NCI-H510A treated with DMSO at 0.1 percent for 48 hours (cell line): ENCODE measurements at regions not wholly inside any gene's neighbourhood (a gene's known extent, or its start where the extent isn't known, plus 50 kb on each side); places are given as distances from the start of the nearest gene placed in this dataset.

Experiments used
- DNase-seq: peaks from one replicate; lab custom pipeline; 2025; lab: John Stamatoyannopoulos, UW

- DNase-seq: no peak
These were observed 64.2 kb upstream of the FST start for GRCh38 chr5:53416144-53416738.

DNA sequence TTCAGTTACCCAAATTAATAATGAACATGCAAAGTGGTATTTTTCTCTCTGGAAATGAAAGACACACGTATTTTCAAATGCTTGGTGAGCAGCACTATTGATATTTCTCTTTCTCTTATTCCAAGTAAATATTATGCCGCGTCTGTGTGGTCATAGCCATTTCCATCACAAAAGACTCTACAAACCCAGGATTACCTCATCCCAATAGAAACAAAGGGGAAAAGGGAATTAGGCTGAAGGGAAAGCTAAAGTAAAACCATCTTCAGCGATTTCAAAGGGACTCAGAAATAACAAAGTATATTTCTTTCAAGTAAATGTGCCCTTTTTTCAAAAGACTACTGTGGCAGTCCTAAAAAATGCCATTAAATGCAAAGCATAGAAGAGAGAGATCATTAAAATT lies 62.0 kb upstream of the FST start:
- DNase-seq: no peak

- no peak for DNase-seq
These were observed 61.4 kb upstream of the FST start for GRCh38 chr5:53418826-53419658.

DNA sequence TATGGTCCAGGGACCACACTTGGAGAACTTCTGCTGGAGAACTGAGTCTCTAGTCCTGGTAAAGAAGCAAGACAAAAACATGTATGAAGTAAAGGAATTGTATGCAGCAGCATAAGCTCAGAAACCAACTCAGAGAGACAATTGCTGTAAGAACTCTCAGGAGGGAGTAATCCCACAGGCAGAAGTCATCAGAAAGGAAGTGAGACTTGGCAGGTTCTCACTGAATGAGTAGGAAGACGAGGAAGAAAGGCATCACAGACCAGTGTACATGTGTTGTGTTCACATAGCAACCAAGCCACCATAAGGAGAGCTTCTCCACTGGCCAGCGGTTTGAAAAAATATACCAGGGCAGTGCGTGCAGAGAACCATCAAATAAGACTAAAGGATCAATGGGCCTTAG lies 57.9 kb upstream of the FST start:
- no peak for DNase-seq

GRCh38 chr5:53423724-53424123 lies 56.7 kb upstream of the FST start:
- no peak for DNase-seq

DNA sequence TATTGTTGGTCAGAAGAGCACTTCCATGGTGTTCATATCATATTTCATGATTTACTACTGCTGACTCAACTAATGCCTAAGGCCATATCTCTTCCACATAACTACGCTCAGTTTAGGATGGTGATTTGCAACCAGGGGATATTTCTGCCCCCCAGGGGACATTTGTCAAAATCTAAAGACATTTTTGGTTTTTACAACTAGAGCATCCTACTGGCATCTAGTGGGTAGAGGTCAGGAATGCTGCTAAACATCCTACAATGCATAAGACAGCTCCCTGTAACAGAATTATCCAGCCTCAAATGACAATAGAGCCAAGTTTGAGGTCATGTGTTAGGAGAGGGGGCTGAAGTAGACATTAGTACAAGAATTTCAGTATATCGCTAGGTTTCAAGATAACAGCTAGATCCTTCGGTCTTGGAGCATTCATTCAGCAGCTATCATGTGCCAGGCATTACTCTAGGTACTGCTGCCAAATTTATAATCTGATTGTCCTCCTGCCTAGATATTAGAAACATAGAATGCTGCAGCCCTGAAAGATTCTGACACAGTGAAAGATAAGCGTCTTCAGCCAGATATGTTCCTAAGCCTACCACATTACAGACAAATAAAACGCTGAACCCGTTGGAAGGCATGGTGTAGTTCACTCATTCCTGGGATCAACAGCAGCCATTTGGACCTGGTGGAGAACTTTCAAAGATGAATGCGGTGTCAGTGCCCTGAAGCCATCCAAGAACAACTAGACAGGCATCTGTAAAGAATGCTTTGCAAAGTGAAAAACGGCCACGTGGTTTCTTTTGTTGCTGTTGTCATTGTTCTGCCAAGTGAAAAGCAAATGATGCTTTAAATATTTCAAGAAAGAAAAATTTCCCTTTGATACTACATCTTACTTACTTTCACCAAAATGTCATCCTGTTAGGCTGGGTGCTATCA lies 55.5 kb upstream of the FST start:
- DNase-seq: no peak

DNA sequence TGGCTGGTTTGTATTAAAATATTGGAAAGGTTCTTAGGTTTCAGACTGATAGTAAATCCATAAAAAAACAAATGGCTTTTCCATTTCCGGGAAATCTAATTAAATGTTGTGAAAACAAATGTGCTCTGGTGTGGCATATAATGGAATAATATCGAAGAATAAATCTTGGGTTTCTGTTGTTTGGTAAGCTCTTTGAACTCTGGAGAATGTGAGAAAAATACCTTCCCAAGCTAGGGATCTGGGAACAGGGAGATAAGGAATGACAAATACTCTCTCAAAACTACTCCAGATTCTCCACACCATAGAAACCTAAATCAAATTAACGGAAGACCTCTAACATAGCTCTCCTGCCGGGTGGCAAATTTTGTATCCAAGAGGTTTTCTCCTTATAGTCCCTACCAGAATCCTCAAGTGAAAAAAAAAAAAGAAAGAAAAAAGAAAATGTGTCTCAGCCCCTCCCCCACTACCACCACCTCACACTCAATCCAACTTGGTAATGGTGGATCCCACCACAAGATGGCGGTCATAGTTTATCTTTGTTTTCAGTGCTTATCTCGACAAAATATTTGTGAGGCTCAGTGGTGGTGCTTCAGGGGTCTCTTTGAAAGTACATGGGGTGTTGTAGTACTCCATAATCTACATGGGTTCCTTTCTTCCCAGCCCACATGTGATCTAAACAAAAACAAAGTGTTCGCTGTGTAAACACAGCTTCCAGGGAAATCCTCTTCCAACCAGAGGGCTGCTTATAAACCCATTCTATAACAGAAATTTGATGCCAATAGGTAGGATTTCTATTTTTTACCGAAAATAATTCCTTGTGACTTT lies 54.5 kb upstream of the FST start:
- peak; percentile 16 for DNase-seq

- DNase-seq: no peak
These were observed 54.0 kb upstream of the FST start for GRCh38 chr5:53426512-53426830.

DNA sequence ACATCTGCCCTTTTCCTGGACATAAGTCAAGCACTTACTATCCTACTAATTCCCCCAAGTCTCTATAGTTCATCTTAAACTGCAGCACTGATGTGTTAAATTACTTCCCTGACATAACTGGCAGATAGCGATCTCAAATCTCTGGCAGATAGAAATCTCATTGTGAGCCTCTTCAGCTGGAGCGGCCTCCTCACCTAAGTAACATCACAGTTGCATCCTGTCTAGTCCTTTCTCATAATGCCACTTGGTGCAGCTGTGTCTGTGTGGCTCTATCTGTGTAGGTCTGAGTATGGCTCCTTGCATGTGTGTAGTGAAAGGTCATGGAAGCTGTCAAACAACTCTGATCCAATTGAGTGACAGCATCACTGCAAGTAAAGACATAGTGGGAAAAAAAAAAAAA lies 53.6 kb upstream of the FST start:
- no peak for DNase-seq

DNA sequence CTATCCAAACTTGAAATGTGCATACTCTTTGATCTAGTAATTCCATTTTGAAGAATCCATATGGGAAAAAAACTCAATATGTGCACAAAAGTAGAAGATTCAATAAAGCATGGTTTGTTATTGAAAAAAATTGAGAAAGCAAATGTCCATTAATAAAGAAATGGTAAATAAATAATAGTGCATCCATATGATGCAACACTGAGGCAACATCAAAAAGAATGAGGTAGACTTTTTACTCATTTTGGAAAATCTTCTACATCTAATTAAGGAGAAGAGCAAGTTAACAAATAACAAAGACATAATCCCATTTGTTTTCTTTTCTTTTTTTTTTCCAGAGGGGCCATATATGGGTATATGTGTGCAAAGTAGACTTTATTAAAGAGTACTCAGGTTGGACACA lies 52.5 kb upstream of the FST start:
- no peak for DNase-seq

- DNase-seq: no peak
These were observed 50.7 kb upstream of the FST start for GRCh38 chr5:53429706-53430105.

- no peak for DNase-seq
These were observed 49.7 kb upstream of the FST start for GRCh38 chr5:53430618-53431252.
